ENCODE measurements at regions not wholly inside any gene's neighbourhood (a gene's known extent, or its start where the extent isn't known, plus 50 kb on each side); places are given as distances from the start of the nearest gene placed in this dataset.
"Not testable (repeated sequence)": the region's sequence is repeated elsewhere in the genome, so short reads cannot be mapped to it uniquely, and the experiment has no call there.

- DNase-seq (ENCODE audit: low read depth, low spot score) (no peak), ATAC-seq (no peak)
- in situ Hi-C loops (cut with HindIII; ENCODE audit: low pct_unique_long_range_greater_than_20kb, low sequenced_read_pairs) (no loop called here), intact Hi-C loops (cut with micrococcal nuclease; ENCODE audit: unreplicated experiment) (no loop called here)
- Histone ChIP-seq H3K27ac (ENCODE audit: low read length) (no peak overlapping the region), H3K9me3 (ENCODE audit: control insufficient read depth, insufficient read depth, low read depth, low read length) (no peaks in the 10 kb centered on the region), H3K4me1 (ENCODE audit: control insufficient read depth, insufficient read depth, low read length) (no peaks in the 10 kb centered on the region), H3K27me3 (ENCODE audit: control insufficient read depth, insufficient read depth, low read length) (no peaks in the 10 kb centered on the region), H3K4me3 (ENCODE audit: low read depth in 2 of 2, low read length in 2 of 2) (no peak overlapping the region), H3K36me3 (ENCODE audit: control insufficient read depth, insufficient read depth, low read length) (no peaks in the 10 kb centered on the region)
- TF ChIP-seq SIN3A (IDR thresholded peaks at IDR 0.05; ENCODE audit: borderline replicate concordance, insufficient read depth, low read depth, low read length) (no peak), TCF7L2 (IDR thresholded peaks at IDR 0.05; ENCODE audit: low read depth, low read length) (no peak), CTCF (IDR thresholded peaks at IDR 0.05) (no peak), POLR2AphosphoS5 (IDR thresholded peaks at IDR 0.05; ENCODE audit: low read depth, low read length) (no peak), REST (IDR thresholded peaks at IDR 0.05; ENCODE audit: insufficient read depth in 1 of 2, low read depth in 2 of 2, low read length in 1 of 2) (no peak)
- BruUV-seq (replicated peaks): no TSS peak
- ChIA-PET POLR2A (no interaction called here), CTCF (no interaction called here)
Observed at GRCh38 chr2:43004879-43005244, 212.5 kb upstream of the HAAO start.

GRCh38 chr2:43004126-43004865, 211.9 kb upstream of the HAAO start:
- H3K27ac ChIP-seq (ENCODE audit: low read length); in situ Hi-C loops (cut with HindIII; ENCODE audit: low pct_unique_long_range_greater_than_20kb, low sequenced_read_pairs); BruUV-seq (replicated peaks); H3K4me3 ChIP-seq (ENCODE audit: low read depth in 2 of 2, low read length in 2 of 2); H3K4me1 ChIP-seq (ENCODE audit: control insufficient read depth, insufficient read depth, low read length); H3K9me3 ChIP-seq (ENCODE audit: control insufficient read depth, insufficient read depth, low read depth, low read length); DNase-seq (ENCODE audit: low read depth, low spot score); H3K36me3 ChIP-seq (ENCODE audit: control insufficient read depth, insufficient read depth, low read length); intact Hi-C loops (cut with micrococcal nuclease; ENCODE audit: unreplicated experiment); ATAC-seq; H3K27me3 ChIP-seq (ENCODE audit: control insufficient read depth, insufficient read depth, low read length); POLR2A ChIA-PET; CTCF ChIA-PET: not testable (repeated sequence)

- in situ Hi-C loops (cut with HindIII; ENCODE audit: low pct_unique_long_range_greater_than_20kb, low sequenced_read_pairs): no loop called here
- Histone ChIP-seq H3K4me3 (ENCODE audit: low read depth in 2 of 2, low read length in 2 of 2) (no peak overlapping the region), H3K4me1 (ENCODE audit: control insufficient read depth, insufficient read depth, low read length) (no peaks in the 10 kb centered on the region), H3K9me3 (ENCODE audit: control insufficient read depth, insufficient read depth, low read depth, low read length) (no peaks in the 10 kb centered on the region), H3K36me3 (ENCODE audit: control insufficient read depth, insufficient read depth, low read length) (no peaks in the 10 kb centered on the region), H3K27ac (ENCODE audit: low read length) (no peak overlapping the region), H3K27me3 (ENCODE audit: control insufficient read depth, insufficient read depth, low read length) (no peaks in the 10 kb centered on the region)
- no TSS peak for BruUV-seq (replicated peaks)
- no peak for TF ChIP-seq SIN3A (IDR thresholded peaks at IDR 0.05; ENCODE audit: borderline replicate concordance, insufficient read depth, low read depth, low read length)
- DNase-seq (ENCODE audit: low read depth, low spot score) (no peak), ATAC-seq (no peak)
- ChIA-PET POLR2A (no interaction called here), CTCF (no interaction called here)
- intact Hi-C loops (cut with micrococcal nuclease; ENCODE audit: unreplicated experiment): no loop called here
Observed at GRCh38 chr2:43003702-43004101, 211.3 kb upstream of the HAAO start.

Measured in Panc1 (cell line).